KMS-11 (cell line): ENCODE measurements at regions not wholly inside any gene's neighbourhood (a gene's known extent, or its start where the extent isn't known, plus 50 kb on each side); places are given as distances from the start of the nearest gene placed in this dataset.
"Not testable (repeated sequence)": the region's sequence is repeated elsewhere in the genome, so short reads cannot be mapped to it uniquely, and the experiment has no call there.

Experiments
- H2AFZ ChIP-seq: fragments of 200-600 bp; sonication (generic); 2 replicates; pipeline ENCODE4 v1.6.1; 2016; ENCODE audit warnings: antibody characterized with exemption, mixed run types, low read depth
- H3K27ac ChIP-seq: fragments of 200-600 bp; sonication (generic); 2 replicates; pipeline ENCODE4 v1.6.1; 2016; ENCODE audit warnings: mild to moderate bottlenecking, mixed run types
- H3K27me3 ChIP-seq: fragments of 200-600 bp; sonication (generic); 2 replicates; pipeline ENCODE4 v1.6.1; 2017; ENCODE audit warnings: mild to moderate bottlenecking, low read depth, mixed run types, moderate library complexity; ENCODE audit not compliant: insufficient read depth
- H3K36me3 ChIP-seq: fragments of 200-600 bp; sonication (generic); 2 replicates; pipeline ENCODE4 v1.6.1; 2017; ENCODE audit warnings: mild to moderate bottlenecking, mixed run types; ENCODE audit not compliant: insufficient read depth
- H3K4me1 ChIP-seq: fragments of 200-600 bp; sonication (generic); 2 replicates; pipeline ENCODE4 v1.6.1; 2016; ENCODE audit warnings: mild to moderate bottlenecking, low read depth, mixed run types; ENCODE audit not compliant: poor library complexity, severe bottlenecking
- H3K4me2 ChIP-seq: fragments of 200-600 bp; sonication (generic); 2 replicates; pipeline ENCODE4 v1.7.0; 2016; ENCODE audit warnings: mild to moderate bottlenecking, mixed run types
- H3K4me3 ChIP-seq: fragments of 200-600 bp; sonication (generic); IDR thresholded peaks from 2 replicates; pipeline ENCODE4 v1.6.1; 2017; ENCODE audit warnings: low read depth, low read length, mixed read lengths; ENCODE audit not compliant: insufficient read depth
- H3K79me2 ChIP-seq: fragments of 200-600 bp; sonication (generic); 2 replicates; pipeline ENCODE4 v1.6.1; 2016; ENCODE audit warnings: low read depth, mixed run types; ENCODE audit not compliant: insufficient read depth
- H3K9ac ChIP-seq: fragments of 200-600 bp; sonication (generic); 2 replicates; pipeline ENCODE4 v1.6.1; 2016; ENCODE audit warnings: mild to moderate bottlenecking, mixed run types
- H4K20me1 ChIP-seq: fragments of 200-600 bp; sonication (generic); 2 replicates; pipeline ENCODE4 v1.6.1; 2016; ENCODE audit warnings: mild to moderate bottlenecking, mixed run types; ENCODE audit not compliant: insufficient read depth
- TF ChIP-seq, protein P1 (sequence below): fragments of 200-600 bp; sonication (generic); conservative IDR thresholded peaks from 2 replicates; pipeline ENCODE4 v1.6.1; 2017; ENCODE audit warnings: low read depth, mild to moderate bottlenecking, antibody characterized with exemption, low read length, moderate library complexity, mixed read lengths

DNA sequence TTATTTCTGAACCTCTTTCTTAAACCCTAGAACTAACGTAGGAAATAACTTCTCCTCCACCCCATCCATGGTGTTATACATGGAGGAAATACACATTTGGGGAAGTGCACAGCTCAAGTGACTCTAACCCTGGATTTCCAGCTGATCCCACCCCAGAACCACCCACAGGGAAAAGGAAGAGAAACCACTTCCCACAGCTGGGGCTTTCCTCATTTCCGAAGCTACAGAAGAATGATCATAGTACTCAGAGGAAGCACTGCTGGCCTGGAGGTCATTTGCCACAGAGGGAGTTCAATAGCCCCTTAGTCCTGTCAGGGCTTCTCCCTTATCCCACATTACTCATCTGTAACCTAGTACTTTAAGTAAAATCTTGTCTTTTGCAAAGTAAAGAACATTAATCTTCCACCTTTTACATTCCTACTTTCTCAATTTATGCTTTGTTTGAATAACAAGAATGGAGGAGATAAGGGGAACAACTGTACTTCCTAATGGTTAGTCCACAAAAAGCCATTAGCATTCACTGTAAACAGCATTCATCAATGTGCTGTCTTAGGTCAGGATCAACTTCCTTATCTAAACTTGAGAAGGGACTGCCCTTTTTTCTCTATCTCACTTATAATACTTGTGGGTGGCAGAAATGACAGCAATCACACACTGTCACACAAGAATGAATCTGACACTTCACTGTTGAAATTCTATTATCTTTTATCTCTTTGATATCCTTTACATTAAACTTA is 63.0 kb upstream of the RGS1 start:
- 0 out of 2 replicates have a peak overlapping the region, but pooled peaks have one; percentile 4 for H3K4me2 ChIP-seq
- H2AFZ ChIP-seq: peak overlapping the region; percentile 4; the same call in 1 of the 2 replicates
- no peak overlapping the region for H3K27ac ChIP-seq

DNA sequence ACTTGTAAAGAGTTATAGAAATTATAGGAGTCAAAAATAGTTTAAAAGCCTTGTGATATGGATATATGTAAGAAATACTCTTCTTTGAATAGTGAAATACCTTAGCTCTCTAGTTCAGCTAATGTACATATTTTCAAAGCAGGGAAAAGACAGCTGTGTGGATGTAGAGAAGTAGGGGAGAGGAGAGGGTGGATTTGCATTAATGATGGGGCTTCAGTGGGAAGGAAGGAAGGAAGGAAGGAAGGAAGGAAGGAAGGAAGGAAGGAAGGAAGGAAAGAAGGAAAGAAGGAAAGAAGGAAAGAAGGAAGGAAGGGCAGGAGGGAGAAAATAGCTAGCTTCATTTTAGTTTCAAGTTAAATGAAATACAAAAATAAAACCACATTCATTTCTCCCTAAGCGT is 62.4 kb upstream of the RGS1 start:
- H3K4me1 ChIP-seq: peaks cover 71% of the 10 kb centered on the region
- no peaks in the 10 kb centered on the region for H4K20me1 ChIP-seq
- TF ChIP-seq, protein P1, sequence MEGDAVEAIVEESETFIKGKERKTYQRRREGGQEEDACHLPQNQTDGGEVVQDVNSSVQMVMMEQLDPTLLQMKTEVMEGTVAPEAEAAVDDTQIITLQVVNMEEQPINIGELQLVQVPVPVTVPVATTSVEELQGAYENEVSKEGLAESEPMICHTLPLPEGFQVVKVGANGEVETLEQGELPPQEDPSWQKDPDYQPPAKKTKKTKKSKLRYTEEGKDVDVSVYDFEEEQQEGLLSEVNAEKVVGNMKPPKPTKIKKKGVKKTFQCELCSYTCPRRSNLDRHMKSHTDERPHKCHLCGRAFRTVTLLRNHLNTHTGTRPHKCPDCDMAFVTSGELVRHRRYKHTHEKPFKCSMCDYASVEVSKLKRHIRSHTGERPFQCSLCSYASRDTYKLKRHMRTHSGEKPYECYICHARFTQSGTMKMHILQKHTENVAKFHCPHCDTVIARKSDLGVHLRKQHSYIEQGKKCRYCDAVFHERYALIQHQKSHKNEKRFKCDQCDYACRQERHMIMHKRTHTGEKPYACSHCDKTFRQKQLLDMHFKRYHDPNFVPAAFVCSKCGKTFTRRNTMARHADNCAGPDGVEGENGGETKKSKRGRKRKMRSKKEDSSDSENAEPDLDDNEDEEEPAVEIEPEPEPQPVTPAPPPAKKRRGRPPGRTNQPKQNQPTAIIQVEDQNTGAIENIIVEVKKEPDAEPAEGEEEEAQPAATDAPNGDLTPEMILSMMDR: no peak
- no peak overlapping the region for H3K4me3 ChIP-seq
- H3K27me3 ChIP-seq: no peaks in the 10 kb centered on the region
- no peaks in the 10 kb centered on the region for H3K79me2 ChIP-seq
- no peak overlapping the region for H2AFZ ChIP-seq
- H3K4me2 ChIP-seq: no peak overlapping the region
- H3K27ac ChIP-seq: no peak overlapping the region
- H3K9ac ChIP-seq: no peak overlapping the region
- H3K36me3 ChIP-seq: no peaks in the 10 kb centered on the region

More for the DNA sequence above, 63.0 kb upstream of the RGS1 start:
- Histone ChIP-seq H3K4me3 (no peak overlapping the region), H3K27me3 (no peaks in the 10 kb centered on the region), H3K36me3 (no peaks in the 10 kb centered on the region), H3K79me2 (no peaks in the 10 kb centered on the region), H3K4me1 (peaks cover 65% of the 10 kb centered on the region), H4K20me1 (no peaks in the 10 kb centered on the region; the same call in 1 of the 2 replicates), H3K9ac (no peak overlapping the region)
- TF ChIP-seq, protein P1: no peak

DNA sequence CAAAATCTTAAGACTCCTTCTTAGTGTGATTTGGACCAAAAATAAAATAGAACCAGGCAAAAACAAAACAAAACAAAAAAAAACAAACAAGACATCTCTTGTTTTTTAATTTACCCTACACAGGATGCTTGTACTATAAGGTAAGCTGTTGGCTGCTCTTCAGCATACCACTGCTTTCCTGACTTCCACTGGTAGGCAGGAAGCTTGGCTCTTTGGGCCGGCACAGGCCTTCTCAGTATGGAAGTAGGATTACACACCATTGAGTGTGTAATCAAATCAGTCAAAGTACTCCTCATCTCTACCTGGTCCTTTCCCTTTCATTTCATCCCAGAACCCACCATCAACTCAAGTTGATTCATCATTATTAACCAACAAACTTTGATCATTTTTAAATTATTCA is 61.9 kb upstream of the RGS1 start:
- H3K4me1 ChIP-seq: peaks cover 76% of the 10 kb centered on the region
- no peak overlapping the region for H3K27ac ChIP-seq
- no peak overlapping the region for H2AFZ ChIP-seq
- H3K4me3 ChIP-seq: no peak overlapping the region
- H3K79me2 ChIP-seq: no peaks in the 10 kb centered on the region
- no peaks in the 10 kb centered on the region for H3K27me3 ChIP-seq
- no peak overlapping the region for H3K9ac ChIP-seq
- no peaks in the 10 kb centered on the region for H4K20me1 ChIP-seq
- no peak overlapping the region for H3K4me2 ChIP-seq
- TF ChIP-seq, protein P1: no peak
- no peaks in the 10 kb centered on the region for H3K36me3 ChIP-seq

DNA sequence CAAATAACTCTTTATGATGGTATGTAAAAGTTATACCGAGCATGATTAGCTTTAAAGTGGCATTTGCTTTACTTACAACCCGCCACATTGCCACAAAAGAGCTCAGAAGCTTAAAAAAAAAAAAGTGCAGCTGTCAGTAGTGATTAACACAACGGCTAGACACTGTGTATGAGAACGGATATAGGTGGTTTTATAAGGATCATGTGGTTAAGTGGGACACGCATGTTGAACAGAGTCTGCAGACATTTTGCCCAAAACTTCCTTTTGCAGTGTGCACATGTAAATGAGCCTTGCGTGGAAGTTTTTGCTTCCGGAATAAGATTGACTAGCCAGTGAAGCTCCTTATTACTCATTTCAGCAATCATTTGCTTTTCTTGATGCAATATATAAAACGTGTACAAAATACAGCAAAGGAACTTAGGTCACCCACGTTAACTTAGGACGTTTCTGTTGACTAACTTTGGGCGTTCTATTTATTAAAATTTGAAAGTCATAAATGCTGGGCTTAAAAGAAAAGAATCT is 58.7 kb upstream of the RGS1 start:
- peak overlapping the region; percentile 56 for H2AFZ ChIP-seq
- no peaks in the 10 kb centered on the region for H4K20me1 ChIP-seq
- TF ChIP-seq, protein P1: no peak
- no peaks in the 10 kb centered on the region for H3K36me3 ChIP-seq
- peak overlapping the region; percentile 65 for H3K9ac ChIP-seq
- H3K27me3 ChIP-seq: no peaks in the 10 kb centered on the region
- H3K4me3 ChIP-seq: peak overlapping the region; percentile 86
- H3K4me2 ChIP-seq: peak overlapping the region; percentile 92
- H3K79me2 ChIP-seq: no peaks in the 10 kb centered on the region
- peaks cover 81% of the 10 kb centered on the region for H3K4me1 ChIP-seq
- H3K27ac ChIP-seq: peak overlapping the region; percentile 93

- not testable (repeated sequence) for H3K4me3 ChIP-seq
Measured at GRCh38 chr1:192517716-192518355, 57.7 kb upstream of the RGS1 start.

More at GRCh38 chr1:192517716-192518355, 57.7 kb upstream of the RGS1 start:
- not testable (repeated sequence) for H3K27me3 ChIP-seq, H3K36me3 ChIP-seq, H4K20me1 ChIP-seq, H3K79me2 ChIP-seq
- Histone ChIP-seq H3K9ac (peak overlapping the region; percentile 65; the same call in 1 of the 2 replicates), H2AFZ (peak overlapping the region; percentile 56; the same call in 1 of the 2 replicates), H3K27ac (peak overlapping the region; percentile 93), H3K4me1 (peaks cover 71% of the 10 kb centered on the region), H3K4me2 (peak overlapping the region; percentile 92)
